Heart left ventricle (tissue), 13 donors: ENCODE measurements at regions not wholly inside any gene's neighbourhood (a gene's known extent, or its start where the extent isn't known, plus 50 kb on each side); places are given as distances from the start of the nearest gene placed in this dataset.

Experiments used
- POLR2A ChIP-seq, 2 donors: fragments of 450-650 bp; IDR thresholded peaks; one replicate each; pipeline ENCODE4 v1.6.1; 2017; ENCODE audit warnings: antibody characterized with exemption in 2 of 2, mild to moderate bottlenecking in 2 of 2, moderate library complexity in 2 of 2
- TF ChIP-seq, protein P1 (sequence below), 12 donors: fragments of 200-600 bp; sonication (generic) in 4 of 12; IDR thresholded peaks; one replicate each; pipeline versions ENCODE4 v1.5.0 to v1.8.0; 2018 to 2022; ENCODE audit warnings: antibody characterized with exemption in 12 of 12, mild to moderate bottlenecking in 5 of 12
- donor health status: ischemic (EF 13 %, LVEDD 7.1; RV severe dilation, severe dysfunction).
- donor health status: DM: no; HTN: yes; CAD: no.
- donor health status: DM: no; HTN: no; CAD: no.
- donor health status: ischemic (EF 25% LVEDD 6.9; RV normal size, moderate dysfunction).
- donor health status: ischemic (EF 25% LVEDD 5.7; RV mildly dilated, moderate dysfunction).
- donor health status: ischemic (EF 35%, LVEDD 5.7; RV mildly dilated, moderate dysfunction).
- donor health status: nonischemic (EF 11% LVEDD 7.7; RV severe dilation, severe dysfunction).
- donor health status: DM: yes; HTN: yes; CAD: no.
- donor health status: PGD.
- donor health status: ischemic (EF 29% LVEDD 5.4; RV normal size, mild dysfunction).
- donor health status: nonischemic (EF 23%, LVEDD 6.1; RV moderate dilation, normal function).

DNA sequence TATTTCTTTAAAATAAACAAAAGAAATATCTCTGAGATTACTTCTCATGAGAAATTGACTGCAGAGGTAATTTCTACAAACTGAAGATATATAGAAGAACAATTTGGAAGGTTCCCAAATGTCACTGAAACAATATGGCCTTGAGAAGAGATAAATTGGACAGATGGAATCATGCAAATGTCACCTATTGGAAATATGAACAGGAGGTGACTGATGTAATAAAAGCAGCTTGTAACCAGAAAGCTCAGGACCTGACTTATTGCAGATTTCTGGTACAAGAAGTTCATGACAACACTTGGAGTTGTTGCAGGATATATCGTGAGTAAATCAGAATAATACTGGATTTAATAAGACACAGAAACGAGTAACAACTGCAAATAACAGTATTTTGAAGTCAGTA lies 93.3 kb upstream of the TRHDE start:
- TF ChIP-seq, protein P1, sequence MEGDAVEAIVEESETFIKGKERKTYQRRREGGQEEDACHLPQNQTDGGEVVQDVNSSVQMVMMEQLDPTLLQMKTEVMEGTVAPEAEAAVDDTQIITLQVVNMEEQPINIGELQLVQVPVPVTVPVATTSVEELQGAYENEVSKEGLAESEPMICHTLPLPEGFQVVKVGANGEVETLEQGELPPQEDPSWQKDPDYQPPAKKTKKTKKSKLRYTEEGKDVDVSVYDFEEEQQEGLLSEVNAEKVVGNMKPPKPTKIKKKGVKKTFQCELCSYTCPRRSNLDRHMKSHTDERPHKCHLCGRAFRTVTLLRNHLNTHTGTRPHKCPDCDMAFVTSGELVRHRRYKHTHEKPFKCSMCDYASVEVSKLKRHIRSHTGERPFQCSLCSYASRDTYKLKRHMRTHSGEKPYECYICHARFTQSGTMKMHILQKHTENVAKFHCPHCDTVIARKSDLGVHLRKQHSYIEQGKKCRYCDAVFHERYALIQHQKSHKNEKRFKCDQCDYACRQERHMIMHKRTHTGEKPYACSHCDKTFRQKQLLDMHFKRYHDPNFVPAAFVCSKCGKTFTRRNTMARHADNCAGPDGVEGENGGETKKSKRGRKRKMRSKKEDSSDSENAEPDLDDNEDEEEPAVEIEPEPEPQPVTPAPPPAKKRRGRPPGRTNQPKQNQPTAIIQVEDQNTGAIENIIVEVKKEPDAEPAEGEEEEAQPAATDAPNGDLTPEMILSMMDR (IDR thresholded peaks at IDR 0.05) = no peak
- no peak for TF ChIP-seq POLR2A (IDR thresholded peaks at IDR 0.05)
